ENCODE measurements at regions not wholly inside any gene's neighbourhood (a gene's known extent, or its start where the extent isn't known, plus 50 kb on each side); places are given as distances from the start of the nearest gene placed in this dataset.

- Histone ChIP-seq H3K27ac (no peak overlapping the region), H3K27me3 (no peaks in the 10 kb centered on the region), H3K36me3 (replicated peaks in 1 of 2) (no peaks in the 10 kb centered on the region), H3K4me1 (replicated peaks in 1 of 2) (no peaks in the 10 kb centered on the region), H3K9me3 (replicated peaks in 1 of 3) (no peaks in the 10 kb centered on the region), H3K4me3 (no peak overlapping the region)
- DNase-seq = no peak
- TF ChIP-seq POLR2A (IDR thresholded peaks at IDR 0.05) (no peak), CTCF (IDR thresholded peaks at IDR 0.05) (no peak)
- intact Hi-C loops (cut with DNase I) = no loop called here
- 44 to 55% (median 47%) methylated on average over 1 of the region's 1 CpG for WGBS, 4 donors
Measured at GRCh38 chr12:42978708-42979107, 389.2 kb upstream of the PRICKLE1 start.

GRCh38 chr12:42977451-42978230 is 388.1 kb upstream of the PRICKLE1 start:
- Histone ChIP-seq H3K9me3 (replicated peaks in 1 of 3) (no peaks in the 10 kb centered on the region), H3K27ac (no peak overlapping the region), H3K27me3 (no peaks in the 10 kb centered on the region), H3K36me3 (replicated peaks in 1 of 2) (no peaks in the 10 kb centered on the region), H3K4me1 (replicated peaks in 1 of 2) (no peaks in the 10 kb centered on the region), H3K4me3 (no peak overlapping the region)
- 0 to 91% (median 62%) methylated on average over 1 of the region's 1 CpG for WGBS, 4 donors
- no peak for TF ChIP-seq CTCF (IDR thresholded peaks at IDR 0.05)
- no peak for TF ChIP-seq POLR2A (IDR thresholded peaks at IDR 0.05)
- DNase-seq = no peak
- intact Hi-C loops (cut with DNase I) = no loop called here

- intact Hi-C loops (cut with DNase I) = no loop called here
- TF ChIP-seq CTCF (IDR thresholded peaks at IDR 0.05) (no peak), POLR2A (IDR thresholded peaks at IDR 0.05) (no peak)
- no peak overlapping the region for H3K4me3 ChIP-seq
- H3K27me3 ChIP-seq = no peaks in the 10 kb centered on the region
- peaks cover 0 to 5% (median 0%) of the 10 kb centered on the region in 3 donors for H3K9me3 ChIP-seq (replicated peaks in 1 of 3)
- H3K27ac ChIP-seq = no peak overlapping the region
- H3K36me3 ChIP-seq (replicated peaks in 1 of 2) = no peaks in the 10 kb centered on the region
- no peak for DNase-seq
- no peaks in the 10 kb centered on the region for H3K4me1 ChIP-seq (replicated peaks in 1 of 2)
Measured at GRCh38 chr12:42976620-42977019, 387.1 kb upstream of the PRICKLE1 start.

GRCh38 chr12:42976122-42976521 is 386.6 kb upstream of the PRICKLE1 start:
- TF ChIP-seq POLR2A (IDR thresholded peaks at IDR 0.05) = no peak
- no peak for TF ChIP-seq CTCF (IDR thresholded peaks at IDR 0.05)
- Histone ChIP-seq H3K4me1 (replicated peaks in 1 of 2) (no peaks in the 10 kb centered on the region), H3K4me3 (no peak overlapping the region), H3K27me3 (no peaks in the 10 kb centered on the region), H3K27ac (no peak overlapping the region), H3K9me3 (replicated peaks in 1 of 3) (peaks cover 0 to 5% (median 0%) of the 10 kb centered on the region in 3 donors), H3K36me3 (replicated peaks in 1 of 2) (no peaks in the 10 kb centered on the region)
- no peak for DNase-seq
- intact Hi-C loops (cut with DNase I) = no loop called here
- 76 to 80% (median 79%) methylated on average over 3 of the region's 3 CpGs for WGBS, 4 donors

Measured in adrenal gland (tissue), 9 donors.